ENCODE measurements at regions not wholly inside any gene's neighbourhood (a gene's known extent, or its start where the extent isn't known, plus 50 kb on each side); places are given as distances from the start of the nearest gene placed in this dataset.

DNA sequence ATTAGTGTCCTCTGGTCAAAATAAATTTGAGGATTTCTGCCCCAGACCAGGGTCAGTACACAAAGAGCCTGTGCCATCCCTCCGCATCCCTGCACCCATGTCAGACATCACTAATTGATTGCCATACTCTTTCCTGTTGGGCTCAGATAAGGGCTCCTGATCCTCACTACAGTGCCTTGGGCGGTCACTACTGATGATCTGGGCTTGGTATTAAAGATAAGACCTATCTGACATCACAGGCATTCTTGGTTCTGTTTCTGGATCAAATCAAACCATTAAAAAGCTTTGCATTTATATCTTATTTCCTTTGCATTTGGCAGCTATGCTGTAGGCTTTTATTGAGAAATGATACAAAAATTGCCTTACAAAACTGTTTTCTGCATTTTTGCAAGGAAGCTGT lies 103.5 kb upstream of the TENM4 start:
- FAIRE-seq, result no peak
- ATAC-seq, result no peak
- TF ChIP-seq GATA3 (IDR thresholded peaks at IDR 0.05; ENCODE audit: borderline replicate concordance) (no peak), RAD21 (conservative IDR thresholded peaks at IDR 0.05 in 1 of 2, IDR thresholded peaks at IDR 0.05 in 1 of 2) (no peak), ZC3H11A (IDR thresholded peaks at IDR 0.05) (no peak), RNF2 (IDR thresholded peaks at IDR 0.05; ENCODE audit: borderline replicate concordance, low read depth) (no peak), EHMT2 (IDR thresholded peaks at IDR 0.05; ENCODE audit: low read depth) (no peak), USF2 (IDR thresholded peaks at IDR 0.05) (no peak), JUN (IDR thresholded peaks at IDR 0.05) (no peak), ZNF302 (CRISPR knock-in tag; IDR thresholded peaks at IDR 0.05) (no peak), KDM5A (IDR thresholded peaks at IDR 0.05) (no peak), HDAC2 (IDR thresholded peaks at IDR 0.05) (no peak), FOSB (CRISPR knock-in tag; IDR thresholded peaks at IDR 0.05) (no peak), MAZ (IDR thresholded peaks at IDR 0.05; ENCODE audit: borderline replicate concordance, low read depth, low read length) (no peak), CBX8 (IDR thresholded peaks at IDR 0.05) (no peak), HOXB13 (CRISPR knock-in tag; IDR thresholded peaks at IDR 0.05; ENCODE audit: low read depth) (no peak)
- TF ChIP-seq, protein P1, sequence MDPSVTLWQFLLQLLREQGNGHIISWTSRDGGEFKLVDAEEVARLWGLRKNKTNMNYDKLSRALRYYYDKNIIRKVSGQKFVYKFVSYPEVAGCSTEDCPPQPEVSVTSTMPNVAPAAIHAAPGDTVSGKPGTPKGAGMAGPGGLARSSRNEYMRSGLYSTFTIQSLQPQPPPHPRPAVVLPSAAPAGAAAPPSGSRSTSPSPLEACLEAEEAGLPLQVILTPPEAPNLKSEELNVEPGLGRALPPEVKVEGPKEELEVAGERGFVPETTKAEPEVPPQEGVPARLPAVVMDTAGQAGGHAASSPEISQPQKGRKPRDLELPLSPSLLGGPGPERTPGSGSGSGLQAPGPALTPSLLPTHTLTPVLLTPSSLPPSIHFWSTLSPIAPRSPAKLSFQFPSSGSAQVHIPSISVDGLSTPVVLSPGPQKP (IDR thresholded peaks at IDR 0.05; ENCODE audit: low read depth, low read length), result no peak
- TF ChIP-seq, protein P2, sequence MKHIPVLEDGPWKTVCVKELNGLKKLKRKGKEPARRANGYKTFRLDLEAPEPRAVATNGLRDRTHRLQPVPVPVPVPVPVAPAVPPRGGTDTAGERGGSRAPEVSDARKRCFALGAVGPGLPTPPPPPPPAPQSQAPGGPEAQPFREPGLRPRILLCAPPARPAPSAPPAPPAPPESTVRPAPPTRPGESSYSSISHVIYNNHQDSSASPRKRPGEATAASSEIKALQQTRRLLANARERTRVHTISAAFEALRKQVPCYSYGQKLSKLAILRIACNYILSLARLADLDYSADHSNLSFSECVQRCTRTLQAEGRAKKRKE (CRISPR knock-in tag; IDR thresholded peaks at IDR 0.05; ENCODE audit: low read depth), result no peak
- H3K4me1 ChIP-seq, result no peaks in the 10 kb centered on the region
- no peak overlapping the region for H3K27ac ChIP-seq
- no peak for DNase-seq (ENCODE audit: low read depth in 1 of 2, low spot score in 1 of 2)
- no peaks in the 10 kb centered on the region for H3K9me3 ChIP-seq
- CTCF ChIA-PET, result no interaction called here
- H3K4me2 ChIP-seq, result no peak overlapping the region
- POLR2A ChIA-PET, result no interaction called here
- H3K4me3 ChIP-seq, result no peak overlapping the region
- 34% methylated on average over 2 of the region's 2 CpGs for WGBS (ENCODE audit: missing lambda C conversion rate)

GRCh38 chr11:79543101-79543500 lies 102.3 kb upstream of the TENM4 start:
- no peak for ATAC-seq
- H3K4me2 ChIP-seq, result no peak overlapping the region
- WGBS (ENCODE audit: missing lambda C conversion rate), result 0% methylated on average over 1 of the region's 1 CpG
- POLR2A ChIA-PET, result no interaction called here
- no peaks in the 10 kb centered on the region for H3K9me3 ChIP-seq
- H3K4me1 ChIP-seq, result no peaks in the 10 kb centered on the region
- no peak overlapping the region for H3K4me3 ChIP-seq
- no peak for DNase-seq (ENCODE audit: low read depth in 1 of 2, low spot score in 1 of 2)
- TF ChIP-seq JUN (IDR thresholded peaks at IDR 0.05) (no peak), FOXS1 (CRISPR knock-in tag; IDR thresholded peaks at IDR 0.05) (no peak), EHMT2 (IDR thresholded peaks at IDR 0.05; ENCODE audit: low read depth) (no peak), E2F6 (IDR thresholded peaks at IDR 0.05; ENCODE audit: borderline replicate concordance, low read depth) (no peak), TFCP2L1 (CRISPR knock-in tag; IDR thresholded peaks at IDR 0.05) (no peak), NFE2L2 (conservative IDR thresholded peaks at IDR 0.05; ENCODE audit: low read length) (no peak), KDM5A (IDR thresholded peaks at IDR 0.05) (no peak), HDAC2 (IDR thresholded peaks at IDR 0.05) (no peak), KDM1A (IDR thresholded peaks at IDR 0.05; ENCODE audit: low read depth) (no peak), RCOR1 (IDR thresholded peaks at IDR 0.05; ENCODE audit: low read depth, low read length) (no peak), POLR2AphosphoS2 (conservative IDR thresholded peaks at IDR 0.05; ENCODE audit: low read length) (no peak), ZNF302 (CRISPR knock-in tag; IDR thresholded peaks at IDR 0.05) (no peak), TP53 (CRISPR knock-in tag; IDR thresholded peaks at IDR 0.05) (no peak), EP300 (IDR thresholded peaks at IDR 0.05) (no peak), RARB (CRISPR knock-in tag; IDR thresholded peaks at IDR 0.05) (no peak), HMGXB4 (CRISPR knock-in tag; IDR thresholded peaks at IDR 0.05; ENCODE audit: borderline replicate concordance) (no peak), MAZ (IDR thresholded peaks at IDR 0.05; ENCODE audit: borderline replicate concordance, low read depth, low read length) (no peak)
- TF ChIP-seq, protein P3, sequence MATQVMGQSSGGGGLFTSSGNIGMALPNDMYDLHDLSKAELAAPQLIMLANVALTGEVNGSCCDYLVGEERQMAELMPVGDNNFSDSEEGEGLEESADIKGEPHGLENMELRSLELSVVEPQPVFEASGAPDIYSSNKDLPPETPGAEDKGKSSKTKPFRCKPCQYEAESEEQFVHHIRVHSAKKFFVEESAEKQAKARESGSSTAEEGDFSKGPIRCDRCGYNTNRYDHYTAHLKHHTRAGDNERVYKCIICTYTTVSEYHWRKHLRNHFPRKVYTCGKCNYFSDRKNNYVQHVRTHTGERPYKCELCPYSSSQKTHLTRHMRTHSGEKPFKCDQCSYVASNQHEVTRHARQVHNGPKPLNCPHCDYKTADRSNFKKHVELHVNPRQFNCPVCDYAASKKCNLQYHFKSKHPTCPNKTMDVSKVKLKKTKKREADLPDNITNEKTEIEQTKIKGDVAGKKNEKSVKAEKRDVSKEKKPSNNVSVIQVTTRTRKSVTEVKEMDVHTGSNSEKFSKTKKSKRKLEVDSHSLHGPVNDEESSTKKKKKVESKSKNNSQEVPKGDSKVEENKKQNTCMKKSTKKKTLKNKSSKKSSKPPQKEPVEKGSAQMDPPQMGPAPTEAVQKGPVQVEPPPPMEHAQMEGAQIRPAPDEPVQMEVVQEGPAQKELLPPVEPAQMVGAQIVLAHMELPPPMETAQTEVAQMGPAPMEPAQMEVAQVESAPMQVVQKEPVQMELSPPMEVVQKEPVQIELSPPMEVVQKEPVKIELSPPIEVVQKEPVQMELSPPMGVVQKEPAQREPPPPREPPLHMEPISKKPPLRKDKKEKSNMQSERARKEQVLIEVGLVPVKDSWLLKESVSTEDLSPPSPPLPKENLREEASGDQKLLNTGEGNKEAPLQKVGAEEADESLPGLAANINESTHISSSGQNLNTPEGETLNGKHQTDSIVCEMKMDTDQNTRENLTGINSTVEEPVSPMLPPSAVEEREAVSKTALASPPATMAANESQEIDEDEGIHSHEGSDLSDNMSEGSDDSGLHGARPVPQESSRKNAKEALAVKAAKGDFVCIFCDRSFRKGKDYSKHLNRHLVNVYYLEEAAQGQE (IDR thresholded peaks at IDR 0.05), result no peak
- CTCF ChIA-PET, result no interaction called here
- no peak for FAIRE-seq
- no peak overlapping the region for H3K27ac ChIP-seq
